Thoracic aorta (tissue), 2 donors: ENCODE measurements at regions not wholly inside any gene's neighbourhood (a gene's known extent, or its start where the extent isn't known, plus 50 kb on each side); places are given as distances from the start of the nearest gene placed in this dataset.
A peak's percentile ranks its signal among the peaks of the same experiment; 100 is the strongest.

Experiments
- ATAC-seq: fragments of 150-250 bp; one replicate; pipeline ENCODE4 v1.8.0; 2017; ENCODE audit warnings: low read depth; ENCODE audit not compliant: insufficient number of reproducible peaks, low FRiP score
- DNase-seq: peaks from one replicate; pipeline ENCODE4 v3.0.0-alpha.2; 2020; ENCODE audit warnings: low spot score
- H3K27ac ChIP-seq, 2 donors: fragments of 200-600 bp; sonication (generic); 1 replicate in 1 of 2; 2 replicates in 1 of 2; pipeline ENCODE4 v1.5.1; 2016; ENCODE audit warnings: mild to moderate bottlenecking in 2 of 2, moderate library complexity in 2 of 2
- H3K27me3 ChIP-seq: fragments of 200-600 bp; sonication (generic); replicated peaks from 2 replicates; pipeline ENCODE4 v1.6.0; 2016; ENCODE audit warnings: mild to moderate bottlenecking; ENCODE audit not compliant: insufficient read depth
- H3K36me3 ChIP-seq: fragments of 200-600 bp; sonication (generic); one replicate; pipeline ENCODE4 v1.5.1; 2016
- H3K4me1 ChIP-seq, 2 donors: fragments of 200-600 bp; sonication (generic); 1 replicate in 1 of 2; 2 replicates in 1 of 2; pipeline versions ENCODE4 v1.5.1 to v1.6.0; 2016; ENCODE audit warnings: low read depth in 2 of 2, mild to moderate bottlenecking in 1 of 2; ENCODE audit not compliant: control insufficient read depth in 1 of 2
- H3K4me3 ChIP-seq: fragments of 200-600 bp; sonication (generic); 2 replicates; pipeline ENCODE4 v1.5.1; 2016; ENCODE audit warnings: mild to moderate bottlenecking
- H3K9me3 ChIP-seq: fragments of 200-600 bp; sonication (generic); 2 replicates; pipeline ENCODE4 v1.5.1; 2016
- CTCF ChIP-seq: fragments of 200-600 bp; sonication (generic); IDR thresholded peaks from one replicate; pipeline ENCODE4 v1.5.1; 2019; ENCODE audit warnings: antibody characterized with exemption

GRCh38 chrX:43556207-43556606, 99.9 kb upstream of the MAOA start:
- no peak overlapping the region for H3K27ac ChIP-seq
- H3K36me3 ChIP-seq, result no peaks in the 10 kb centered on the region
- ATAC-seq (no peak), DNase-seq (no peak)
- no peaks in the 10 kb centered on the region for H3K27me3 ChIP-seq
- H3K9me3 ChIP-seq, result no peaks in the 10 kb centered on the region
- TF ChIP-seq CTCF, result no peak
- no peak overlapping the region for H3K4me3 ChIP-seq
- H3K4me1 ChIP-seq, result no peaks in the 10 kb centered on the region

- no peaks in the 10 kb centered on the region for H3K4me1 ChIP-seq
- DNase-seq, result peak; percentile 15
- no peak for ATAC-seq
- no peak overlapping the region for H3K4me3 ChIP-seq
- no peaks in the 10 kb centered on the region for H3K27me3 ChIP-seq
- H3K27ac ChIP-seq, result no peak overlapping the region
- H3K9me3 ChIP-seq, result no peaks in the 10 kb centered on the region
- TF ChIP-seq CTCF, result peak; percentile 42
- H3K36me3 ChIP-seq, result no peaks in the 10 kb centered on the region
Measured at GRCh38 chrX:43557792-43558191, 98.3 kb upstream of the MAOA start.

GRCh38 chrX:43559644-43560043, 96.5 kb upstream of the MAOA start:
- Histone ChIP-seq H3K27me3 (no peaks in the 10 kb centered on the region), H3K27ac (no peak overlapping the region), H3K4me1 (no peaks in the 10 kb centered on the region), H3K9me3 (no peaks in the 10 kb centered on the region), H3K4me3 (no peak overlapping the region), H3K36me3 (no peaks in the 10 kb centered on the region)
- DNase-seq (no peak), ATAC-seq (no peak)
- TF ChIP-seq CTCF, result peak; percentile 45

GRCh38 chrX:43560247-43560946, 95.7 kb upstream of the MAOA start:
- no peak for TF ChIP-seq CTCF
- no peaks in the 10 kb centered on the region for H3K36me3 ChIP-seq
- no peak overlapping the region for H3K27ac ChIP-seq
- H3K27me3 ChIP-seq, result no peaks in the 10 kb centered on the region
- H3K9me3 ChIP-seq, result no peaks in the 10 kb centered on the region
- no peaks in the 10 kb centered on the region for H3K4me1 ChIP-seq
- H3K4me3 ChIP-seq, result no peak overlapping the region
- no peak for ATAC-seq
- no peak for DNase-seq

GRCh38 chrX:43562372-43562771, 93.7 kb upstream of the MAOA start:
- Histone ChIP-seq H3K4me3 (no peak overlapping the region), H3K27me3 (no peaks in the 10 kb centered on the region), H3K9me3 (no peaks in the 10 kb centered on the region), H3K36me3 (no peaks in the 10 kb centered on the region), H3K4me1 (no peaks in the 10 kb centered on the region), H3K27ac (no peak overlapping the region)
- no peak for TF ChIP-seq CTCF
- DNase-seq (no peak), ATAC-seq (no peak)
